CD14-positive monocyte (primary cell): ENCODE measurements at regions not wholly inside any gene's neighbourhood (a gene's known extent, or its start where the extent isn't known, plus 50 kb on each side); places are given as distances from the start of the nearest gene placed in this dataset.

ENCODE experiments used
- DNase-seq, 3 donors: peaks; one replicate each; pipeline ENCODE4 v3.0.0-alpha.2; 2011 to 2022
- H2AFZ ChIP-seq: 2 replicates; pipeline ENCODE4 v1.6.0; 2012; ENCODE audit warnings: mild to moderate bottlenecking, low read depth, low read length, inconsistent platforms; ENCODE audit not compliant: insufficient read depth, poor library complexity, severe bottlenecking
- H3K27ac ChIP-seq, 2 donors: 1 replicate in 1 of 2; 2 replicates in 1 of 2; pipeline ENCODE4 v1.5.1; 2012 to 2013; ENCODE audit warnings: low read length in 2 of 2, control low read depth in 1 of 2, inconsistent platforms in 1 of 2, low read depth in 1 of 2, mild to moderate bottlenecking in 1 of 2
- H3K27me3 ChIP-seq, 2 donors: one replicate each; pipeline versions ENCODE4 v1.6.0 to v1.6.1; 2011 to 2013; ENCODE audit warnings: low read length in 2 of 2; ENCODE audit not compliant: control insufficient read depth in 2 of 2, insufficient read depth in 2 of 2
- H3K36me3 ChIP-seq, 2 donors: replicated peaks in 1 of 2; 1 replicate in 1 of 2; 2 replicates in 1 of 2; pipeline versions ENCODE4 v1.5.1 to v1.6.1; 2012 to 2013; ENCODE audit warnings: low read length in 2 of 2, control low read depth in 1 of 2, inconsistent platforms in 1 of 2, mild to moderate bottlenecking in 1 of 2; ENCODE audit not compliant: insufficient read depth in 2 of 2, control insufficient read depth in 1 of 2
- H3K4me1 ChIP-seq, 2 donors: 1 replicate in 1 of 2; 2 replicates in 1 of 2; pipeline versions ENCODE4 v1.5.1 to v1.6.1; 2012 to 2013; ENCODE audit warnings: low read length in 2 of 2, control low read depth in 1 of 2, inconsistent platforms in 1 of 2, mild to moderate bottlenecking in 1 of 2, moderate library complexity in 1 of 2; ENCODE audit not compliant: insufficient read depth in 2 of 2, control insufficient read depth in 1 of 2
- H3K4me2 ChIP-seq: replicated peaks from 2 replicates; pipeline ENCODE3; 2012; ENCODE audit warnings: low read length, moderate library complexity, mild to moderate bottlenecking; ENCODE audit not compliant: poor library complexity, severe bottlenecking; ENCODE audit errors: extremely low read depth
- H3K4me3 ChIP-seq, 3 experiments: fragments of 200-600 bp in 1 of 3; sonication (generic) in 1 of 3; replicated peaks in 1 of 3; 1 replicate in 2 of 3; 2 replicates in 1 of 3; pipeline ENCODE4 v1.5.1; 2011 to 2013; ENCODE audit warnings: low read length in 3 of 3, mild to moderate bottlenecking in 3 of 3, control low read depth in 2 of 3, low read depth in 2 of 3, inconsistent platforms in 1 of 3, moderate library complexity in 1 of 3
- H3K79me2 ChIP-seq: 2 replicates; pipeline ENCODE4 v1.6.0; 2012; ENCODE audit warnings: mild to moderate bottlenecking, control low read depth, inconsistent platforms, low read length, moderate library complexity; ENCODE audit not compliant: insufficient read depth
- H3K9ac ChIP-seq: 2 replicates; pipeline ENCODE4 v1.6.0; 2017; ENCODE audit warnings: low read length, mild to moderate bottlenecking; ENCODE audit not compliant: insufficient read depth, poor library complexity, severe bottlenecking
- H3K9me3 ChIP-seq, 2 donors: replicated peaks in 1 of 2; 1 replicate in 1 of 2; 2 replicates in 1 of 2; pipeline versions ENCODE4 v1.5.1 to v1.6.1; 2012 to 2013; ENCODE audit warnings: low read length in 2 of 2, control low read depth in 1 of 2; ENCODE audit not compliant: control insufficient read depth in 1 of 2, insufficient read depth in 1 of 2
- H4K20me1 ChIP-seq: 2 replicates; pipeline ENCODE4 v1.6.0; 2012; ENCODE audit warnings: mild to moderate bottlenecking, low read length, control low read depth, moderate library complexity; ENCODE audit not compliant: insufficient read depth
- H3K27ac Mint-ChIP-seq, 7 donors: one replicate each; pipeline ENCODE4 v1.8.0; 2020; ENCODE audit warnings: mild to moderate bottlenecking in 7 of 7, mixed read lengths in 7 of 7, moderate library complexity in 6 of 7, inconsistent platforms in 2 of 7
- H3K27me3 Mint-ChIP-seq, 3 donors: one replicate each; pipeline ENCODE4 v1.8.0; 2021 to 2022; ENCODE audit warnings: low read depth in 3 of 3, mild to moderate bottlenecking in 3 of 3, mixed read lengths in 3 of 3, moderate library complexity in 3 of 3, inconsistent platforms in 1 of 3
- H3K36me3 Mint-ChIP-seq, 2 donors: one replicate each; pipeline ENCODE4 v1.8.0; 2020; ENCODE audit warnings: mixed read lengths in 2 of 2, inconsistent platforms in 1 of 2, mild to moderate bottlenecking in 1 of 2
- H3K4me1 Mint-ChIP-seq: one replicate; pipeline ENCODE4 v1.8.0; 2020; ENCODE audit warnings: mild to moderate bottlenecking, mixed read lengths
- H3K4me3 Mint-ChIP-seq, 2 donors: one replicate each; pipeline ENCODE4 v1.8.0; 2020; ENCODE audit warnings: mild to moderate bottlenecking in 2 of 2, mixed read lengths in 2 of 2, moderate library complexity in 1 of 2
- H3K9me3 Mint-ChIP-seq, 7 donors: one replicate each; pipeline ENCODE4 v1.8.0; 2020 to 2022; ENCODE audit warnings: mixed read lengths in 7 of 7, mild to moderate bottlenecking in 6 of 7, moderate library complexity in 6 of 7, inconsistent platforms in 2 of 7
- CTCF ChIP-seq: fragments of 200-600 bp; IDR thresholded peaks from one replicate; pipeline ENCODE4 v1.8.0; 2022; ENCODE audit warnings: antibody characterized with exemption, mild to moderate bottlenecking
- WGBS: methylation state at CpG from one replicate; pipeline ENCODE4 v1.1.5; 2013; ENCODE audit warnings: missing lambda C conversion rate; ENCODE audit not compliant: insufficient coverage; 5-methylcytosine and 5-hydroxymethylcytosine counted together
- intact Hi-C, 2 donors: fragments of 100-400 bp; cut with micrococcal nuclease; formaldehyde crosslinking; loops; one replicate each; pipeline versions ENCODE4 v1.15.0 to v1.15.1; 2023

- no peaks in the 10 kb centered on the region for H3K9me3 ChIP-seq
- no peak overlapping the region for H3K4me2 ChIP-seq
- no peak overlapping the region for H2AFZ ChIP-seq
- H3K36me3 ChIP-seq: no peaks in the 10 kb centered on the region
- Mint-ChIP-seq H3K4me1 (peaks cover 6% of the 10 kb centered on the region), H3K9me3 (no peaks in the 10 kb centered on the region), H3K27me3 (peaks cover 0 to 5% (median 0%) of the 10 kb centered on the region in 3 donors), H3K4me3 (no peak overlapping the region), H3K36me3 (no peaks in the 10 kb centered on the region), H3K27ac (no peak overlapping the region)
- intact Hi-C loops: no loop called here
- TF ChIP-seq CTCF: no peak
- H3K27ac ChIP-seq: no peak overlapping the region
- DNase-seq: no peak
- no peaks in the 10 kb centered on the region for H3K4me1 ChIP-seq
- no peaks in the 10 kb centered on the region for H3K27me3 ChIP-seq
- H3K9ac ChIP-seq: no peak overlapping the region
- H3K79me2 ChIP-seq: no peaks in the 10 kb centered on the region
- no peaks in the 10 kb centered on the region for H4K20me1 ChIP-seq
- no peak overlapping the region for H3K4me3 ChIP-seq
Observed at GRCh38 chr2:59963157-59963556, 590.3 kb downstream of the BCL11A start.

GRCh38 chr2:59961746-59962145, 591.7 kb downstream of the BCL11A start:
- no peak overlapping the region for H3K4me2 ChIP-seq
- no peak for TF ChIP-seq CTCF
- no peaks in the 10 kb centered on the region for H3K9me3 ChIP-seq
- H3K9ac ChIP-seq: no peak overlapping the region
- no peaks in the 10 kb centered on the region for H3K79me2 ChIP-seq
- intact Hi-C loops: no loop called here
- no peaks in the 10 kb centered on the region for H3K4me1 ChIP-seq
- no peak overlapping the region for H3K4me3 ChIP-seq
- H3K27me3 ChIP-seq: no peaks in the 10 kb centered on the region
- DNase-seq: no peak
- no peak overlapping the region for H2AFZ ChIP-seq
- no peak overlapping the region for H3K27ac ChIP-seq
- Mint-ChIP-seq H3K9me3 (no peaks in the 10 kb centered on the region), H3K4me3 (no peak overlapping the region), H3K36me3 (no peaks in the 10 kb centered on the region), H3K27ac (no peak overlapping the region), H3K27me3 (peaks cover 0 to 5% (median 1%) of the 10 kb centered on the region in 3 donors), H3K4me1 (peaks cover 8% of the 10 kb centered on the region)
- no peaks in the 10 kb centered on the region for H4K20me1 ChIP-seq
- no peaks in the 10 kb centered on the region for H3K36me3 ChIP-seq
- WGBS: no CpG with 5 or more reads among the region's 2 CpGs
